ENCODE measurements at regions not wholly inside any gene's neighbourhood (a gene's known extent, or its start where the extent isn't known, plus 50 kb on each side); places are given as distances from the start of the nearest gene placed in this dataset.

DNA sequence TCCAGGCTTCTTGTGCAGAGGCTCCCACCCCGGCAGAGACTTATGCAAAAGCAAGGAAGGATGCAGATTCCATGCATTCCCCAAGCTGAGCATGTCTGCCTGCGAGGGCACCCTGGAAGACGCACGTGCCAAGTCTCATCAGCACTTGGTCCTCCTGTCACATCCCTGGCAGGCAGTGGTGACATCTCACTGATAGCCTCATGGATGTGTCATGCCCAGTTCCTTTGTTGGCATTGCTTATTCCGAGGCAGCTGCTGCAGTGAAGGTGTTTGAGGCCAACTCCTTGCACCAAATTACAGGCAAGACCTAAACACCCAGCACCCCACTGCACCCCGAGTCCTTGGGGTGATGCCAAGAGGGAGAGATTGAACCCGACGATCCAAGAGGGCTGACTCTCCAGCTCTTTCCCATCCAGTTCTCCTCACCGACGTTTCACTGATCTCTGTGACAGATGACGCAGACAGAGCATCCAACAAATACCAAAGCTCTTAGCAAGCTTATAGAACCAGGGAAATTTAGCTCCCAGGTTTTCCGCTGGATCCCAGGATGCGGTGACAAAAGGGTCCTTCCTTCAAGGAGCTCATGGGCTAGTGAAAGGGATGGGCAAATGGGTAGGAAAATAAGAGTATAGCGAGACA, 611.1 kb downstream of the AJAP1 start:
- TF ChIP-seq CTCF (IDR thresholded peaks at IDR 0.05), result no peak
- TF ChIP-seq POLR2A (IDR thresholded peaks at IDR 0.05), result no peak
